ENCODE measurements at regions not wholly inside any gene's neighbourhood (a gene's known extent, or its start where the extent isn't known, plus 50 kb on each side); places are given as distances from the start of the nearest gene placed in this dataset.

- no peaks in the 10 kb centered on the region for H3K4me1 ChIP-seq (ENCODE audit: control insufficient read depth, insufficient read depth, low read length)
- no peak for DNase-seq (ENCODE audit: low read depth, low spot score)
- H3K36me3 ChIP-seq (ENCODE audit: control insufficient read depth, insufficient read depth, low read length): no peaks in the 10 kb centered on the region
- no peaks in the 10 kb centered on the region for H3K9me3 ChIP-seq (ENCODE audit: control insufficient read depth, insufficient read depth, low read length)
- no peak overlapping the region for H3K4me3 ChIP-seq (ENCODE audit: low read length)
- no peaks in the 10 kb centered on the region for H3K27me3 ChIP-seq (ENCODE audit: control insufficient read depth, insufficient read depth, low read length)
- no CpG with 5 or more reads among the region's 2 CpGs for WGBS (ENCODE audit: insufficient coverage, insufficient read length)
- H3K27ac ChIP-seq (ENCODE audit: low read length): no peak overlapping the region
Measured at GRCh38 chr18:45538444-45538843, 76.8 kb upstream of the SLC14A2 start.

GRCh38 chr18:45539491-45539891 lies 75.8 kb upstream of the SLC14A2 start:
- Histone ChIP-seq H3K4me3 (ENCODE audit: low read length) (no peak overlapping the region), H3K27me3 (ENCODE audit: control insufficient read depth, insufficient read depth, low read length) (no peaks in the 10 kb centered on the region), H3K9me3 (ENCODE audit: control insufficient read depth, insufficient read depth, low read length) (no peaks in the 10 kb centered on the region), H3K27ac (ENCODE audit: low read length) (no peak overlapping the region), H3K4me1 (ENCODE audit: control insufficient read depth, insufficient read depth, low read length) (no peaks in the 10 kb centered on the region), H3K36me3 (ENCODE audit: control insufficient read depth, insufficient read depth, low read length) (no peaks in the 10 kb centered on the region)
- DNase-seq (ENCODE audit: low read depth, low spot score): no peak
- no CpG with 5 or more reads among the region's 5 CpGs for WGBS (ENCODE audit: insufficient coverage, insufficient read length)

DNA sequence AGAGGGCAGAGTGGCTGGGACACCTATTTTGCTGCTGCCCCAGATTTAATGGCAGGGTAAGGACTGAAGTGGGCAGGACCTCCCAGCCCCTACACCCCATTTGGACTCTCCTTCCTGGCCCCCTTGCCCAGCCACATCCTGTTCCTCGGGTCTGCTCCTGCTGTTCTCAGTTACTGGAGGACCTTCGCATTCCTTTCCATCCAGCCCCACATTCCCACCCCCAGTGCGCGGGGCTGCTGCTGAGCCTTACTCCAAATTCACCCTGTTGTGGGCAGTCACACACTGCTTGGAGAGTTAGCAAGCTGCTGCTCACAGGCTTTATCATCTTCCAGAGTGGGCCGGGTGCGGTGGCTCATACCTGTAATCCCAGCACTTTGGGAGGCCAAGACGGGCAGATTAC lies 75.2 kb upstream of the SLC14A2 start:
- no peaks in the 10 kb centered on the region for H3K36me3 ChIP-seq (ENCODE audit: control insufficient read depth, insufficient read depth, low read length)
- no CpG with 5 or more reads among the region's 7 CpGs for WGBS (ENCODE audit: insufficient coverage, insufficient read length)
- H3K27me3 ChIP-seq (ENCODE audit: control insufficient read depth, insufficient read depth, low read length): no peaks in the 10 kb centered on the region
- H3K27ac ChIP-seq (ENCODE audit: low read length): no peak overlapping the region
- DNase-seq (ENCODE audit: low read depth, low spot score): no peak
- no peak overlapping the region for H3K4me3 ChIP-seq (ENCODE audit: low read length)
- H3K9me3 ChIP-seq (ENCODE audit: control insufficient read depth, insufficient read depth, low read length): no peaks in the 10 kb centered on the region
- H3K4me1 ChIP-seq (ENCODE audit: control insufficient read depth, insufficient read depth, low read length): no peaks in the 10 kb centered on the region

DNA sequence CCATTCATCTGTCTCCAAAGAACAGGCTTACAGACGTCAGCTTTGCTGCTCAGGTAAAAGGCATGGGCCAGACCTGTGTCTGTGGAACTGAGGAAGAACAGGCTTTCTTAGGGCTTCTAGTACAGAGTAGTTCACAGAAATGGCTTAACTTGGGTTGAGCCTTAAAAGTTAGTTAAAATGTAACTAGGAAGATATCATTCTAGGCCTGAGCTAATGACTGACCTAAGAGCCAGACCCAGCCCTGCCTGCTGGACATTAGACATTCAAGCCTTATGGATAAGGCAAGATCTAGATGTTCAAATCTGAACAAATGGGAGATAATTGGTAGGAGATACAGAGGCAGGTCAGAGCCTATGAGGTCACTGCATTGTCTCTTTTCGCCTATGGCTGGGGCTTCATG lies 73.9 kb upstream of the SLC14A2 start:
- H3K27me3 ChIP-seq (ENCODE audit: control insufficient read depth, insufficient read depth, low read length): no peaks in the 10 kb centered on the region
- H3K4me3 ChIP-seq (ENCODE audit: low read length): no peak overlapping the region
- no CpG with 5 or more reads among the region's 2 CpGs for WGBS (ENCODE audit: insufficient coverage, insufficient read length)
- H3K36me3 ChIP-seq (ENCODE audit: control insufficient read depth, insufficient read depth, low read length): no peaks in the 10 kb centered on the region
- H3K9me3 ChIP-seq (ENCODE audit: control insufficient read depth, insufficient read depth, low read length): no peaks in the 10 kb centered on the region
- H3K27ac ChIP-seq (ENCODE audit: low read length): no peak overlapping the region
- no peak for DNase-seq (ENCODE audit: low read depth, low spot score)
- no peaks in the 10 kb centered on the region for H3K4me1 ChIP-seq (ENCODE audit: control insufficient read depth, insufficient read depth, low read length)

GRCh38 chr18:45542043-45542442 lies 73.2 kb upstream of the SLC14A2 start:
- Histone ChIP-seq H3K4me3 (ENCODE audit: low read length) (no peak overlapping the region), H3K36me3 (ENCODE audit: control insufficient read depth, insufficient read depth, low read length) (no peaks in the 10 kb centered on the region), H3K9me3 (ENCODE audit: control insufficient read depth, insufficient read depth, low read length) (no peaks in the 10 kb centered on the region), H3K4me1 (ENCODE audit: control insufficient read depth, insufficient read depth, low read length) (no peaks in the 10 kb centered on the region), H3K27ac (ENCODE audit: low read length) (no peak overlapping the region), H3K27me3 (ENCODE audit: control insufficient read depth, insufficient read depth, low read length) (no peaks in the 10 kb centered on the region)
- WGBS (ENCODE audit: insufficient coverage, insufficient read length): no CpG with 5 or more reads among the region's 5 CpGs
- DNase-seq (ENCODE audit: low read depth, low spot score): no peak

DNA sequence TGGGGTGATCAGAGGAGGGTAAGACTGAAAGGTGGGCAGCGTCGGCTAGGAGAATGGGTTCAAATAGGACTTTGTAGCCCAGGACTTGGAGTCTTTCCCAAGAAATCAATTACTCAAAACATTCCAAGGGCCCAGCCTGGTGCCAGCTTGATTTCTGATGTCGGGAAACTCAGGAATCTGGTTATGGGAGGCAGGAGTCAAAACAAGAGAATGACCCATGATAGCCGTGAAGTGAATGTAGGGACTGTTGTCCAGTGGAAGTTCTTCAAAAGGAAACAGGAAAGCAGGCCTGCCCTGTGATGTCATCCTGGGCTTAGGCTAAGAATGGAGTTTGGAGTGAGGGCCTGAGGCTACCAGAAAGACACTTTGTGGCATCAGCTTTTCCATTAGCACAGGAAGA lies 67.4 kb upstream of the SLC14A2 start:
- WGBS (ENCODE audit: insufficient coverage, insufficient read length): no CpG with 5 or more reads among the region's 4 CpGs
- H3K4me3 ChIP-seq (ENCODE audit: low read length): no peak overlapping the region
- DNase-seq (ENCODE audit: low read depth, low spot score): no peak
- H3K27me3 ChIP-seq (ENCODE audit: control insufficient read depth, insufficient read depth, low read length): no peaks in the 10 kb centered on the region
- no peaks in the 10 kb centered on the region for H3K9me3 ChIP-seq (ENCODE audit: control insufficient read depth, insufficient read depth, low read length)
- no peak overlapping the region for H3K27ac ChIP-seq (ENCODE audit: low read length)
- H3K4me1 ChIP-seq (ENCODE audit: control insufficient read depth, insufficient read depth, low read length): no peaks in the 10 kb centered on the region
- no peaks in the 10 kb centered on the region for H3K36me3 ChIP-seq (ENCODE audit: control insufficient read depth, insufficient read depth, low read length)

GRCh38 chr18:45548614-45549013 lies 66.7 kb upstream of the SLC14A2 start:
- WGBS (ENCODE audit: insufficient coverage, insufficient read length): no CpG with 5 or more reads among the region's 1 CpG
- Histone ChIP-seq H3K4me3 (ENCODE audit: low read length) (no peak overlapping the region), H3K27me3 (ENCODE audit: control insufficient read depth, insufficient read depth, low read length) (no peaks in the 10 kb centered on the region), H3K27ac (ENCODE audit: low read length) (no peak overlapping the region), H3K9me3 (ENCODE audit: control insufficient read depth, insufficient read depth, low read length) (no peaks in the 10 kb centered on the region), H3K36me3 (ENCODE audit: control insufficient read depth, insufficient read depth, low read length) (no peaks in the 10 kb centered on the region), H3K4me1 (ENCODE audit: control insufficient read depth, insufficient read depth, low read length) (no peaks in the 10 kb centered on the region)
- no peak for DNase-seq (ENCODE audit: low read depth, low spot score)

- DNase-seq (ENCODE audit: low read depth, low spot score): no peak
- Histone ChIP-seq H3K36me3 (ENCODE audit: control insufficient read depth, insufficient read depth, low read length) (no peaks in the 10 kb centered on the region), H3K9me3 (ENCODE audit: control insufficient read depth, insufficient read depth, low read length) (no peaks in the 10 kb centered on the region), H3K27me3 (ENCODE audit: control insufficient read depth, insufficient read depth, low read length) (no peaks in the 10 kb centered on the region), H3K27ac (ENCODE audit: low read length) (no peak overlapping the region), H3K4me1 (ENCODE audit: control insufficient read depth, insufficient read depth, low read length) (no peaks in the 10 kb centered on the region), H3K4me3 (ENCODE audit: low read length) (no peak overlapping the region)
- no CpG with 5 or more reads among the region's 7 CpGs for WGBS (ENCODE audit: insufficient coverage, insufficient read length)
Measured at GRCh38 chr18:45549290-45549689, 66.0 kb upstream of the SLC14A2 start.

DNA sequence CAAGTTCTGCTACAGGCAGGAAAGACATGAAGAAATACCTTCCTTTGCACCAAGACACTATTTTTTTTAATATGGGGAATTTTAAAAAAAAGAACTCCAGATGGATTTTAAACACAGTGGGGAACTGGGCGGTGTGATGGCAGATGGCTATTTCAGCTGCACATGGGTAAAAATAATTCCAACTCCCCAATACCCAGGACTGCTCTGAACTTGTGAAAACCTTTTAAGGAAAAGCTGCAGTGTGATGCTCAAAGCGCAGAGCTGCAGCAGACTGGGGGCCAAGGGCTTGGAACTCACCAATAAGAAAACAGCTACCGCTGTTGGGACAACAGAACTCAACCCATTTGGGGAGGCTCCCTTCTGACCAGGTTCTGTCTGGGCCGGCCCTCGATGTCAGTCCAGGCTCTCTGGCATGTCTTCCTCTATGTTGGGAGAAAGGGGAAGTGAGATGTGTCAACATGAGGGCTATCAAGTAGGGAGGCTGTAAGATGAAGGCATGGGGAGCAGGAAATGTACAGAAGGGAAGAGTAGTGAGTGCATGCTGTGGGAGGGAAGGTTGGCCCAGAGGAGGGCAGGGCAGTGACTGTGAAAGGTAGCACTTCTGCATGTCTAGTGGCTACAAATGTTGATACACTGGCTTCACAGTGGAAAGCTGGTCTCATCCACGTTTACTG lies 64.0 kb upstream of the SLC14A2 start:
- Histone ChIP-seq H3K4me1 (ENCODE audit: control insufficient read depth, insufficient read depth, low read length) (no peaks in the 10 kb centered on the region), H3K9me3 (ENCODE audit: control insufficient read depth, insufficient read depth, low read length) (no peaks in the 10 kb centered on the region), H3K27ac (ENCODE audit: low read length) (no peak overlapping the region), H3K27me3 (ENCODE audit: control insufficient read depth, insufficient read depth, low read length) (no peaks in the 10 kb centered on the region), H3K36me3 (ENCODE audit: control insufficient read depth, insufficient read depth, low read length) (no peaks in the 10 kb centered on the region), H3K4me3 (ENCODE audit: low read length) (no peak overlapping the region)
- WGBS (ENCODE audit: insufficient coverage, insufficient read length): no CpG with 5 or more reads among the region's 6 CpGs
- no peak for DNase-seq (ENCODE audit: low read depth, low spot score)

- H3K4me1 ChIP-seq (ENCODE audit: control insufficient read depth, insufficient read depth, low read length): no peaks in the 10 kb centered on the region
- no peaks in the 10 kb centered on the region for H3K27me3 ChIP-seq (ENCODE audit: control insufficient read depth, insufficient read depth, low read length)
- DNase-seq (ENCODE audit: low read depth, low spot score): no peak
- no CpG with 5 or more reads among the region's 7 CpGs for WGBS (ENCODE audit: insufficient coverage, insufficient read length)
- H3K4me3 ChIP-seq (ENCODE audit: low read length): no peak overlapping the region
- H3K36me3 ChIP-seq (ENCODE audit: control insufficient read depth, insufficient read depth, low read length): no peaks in the 10 kb centered on the region
- H3K27ac ChIP-seq (ENCODE audit: low read length): no peak overlapping the region
- no peaks in the 10 kb centered on the region for H3K9me3 ChIP-seq (ENCODE audit: control insufficient read depth, insufficient read depth, low read length)
Measured at GRCh38 chr18:45553723-45554388, 61.4 kb upstream of the SLC14A2 start.

- no CpG with 5 or more reads among the region's 6 CpGs for WGBS (ENCODE audit: insufficient coverage, insufficient read length)
- DNase-seq (ENCODE audit: low read depth, low spot score): no peak
- H3K27ac ChIP-seq (ENCODE audit: low read length): no peak overlapping the region
Measured at GRCh38 chr18:45554389-45554737, 60.9 kb upstream of the SLC14A2 start.

More at GRCh38 chr18:45554389-45554737, 60.9 kb upstream of the SLC14A2 start:
- no peaks in the 10 kb centered on the region for H3K27me3 ChIP-seq (ENCODE audit: control insufficient read depth, insufficient read depth, low read length)
- H3K4me1 ChIP-seq (ENCODE audit: control insufficient read depth, insufficient read depth, low read length): no peaks in the 10 kb centered on the region
- no peaks in the 10 kb centered on the region for H3K9me3 ChIP-seq (ENCODE audit: control insufficient read depth, insufficient read depth, low read length)
- no peak overlapping the region for H3K4me3 ChIP-seq (ENCODE audit: low read length)
- no peaks in the 10 kb centered on the region for H3K36me3 ChIP-seq (ENCODE audit: control insufficient read depth, insufficient read depth, low read length)

All from iPS DF 6.9 (cell line).